ENCODE measurements at regions not wholly inside any gene's neighbourhood (a gene's known extent, or its start where the extent isn't known, plus 50 kb on each side); places are given as distances from the start of the nearest gene placed in this dataset.

GRCh38 chr2:37864217-37864616, 60.9 kb upstream of the RMDN2 start:
- no peak for TF ChIP-seq CTCF (IDR thresholded peaks at IDR 0.05; ENCODE audit: insufficient read depth, low read depth, low read length)
- H3K4me3 ChIP-seq (ENCODE audit: low read depth, low read length): no peak overlapping the region
- DNase-seq (ENCODE audit: low read depth): no peak

GRCh38 chr2:37865640-37866039, 59.4 kb upstream of the RMDN2 start:
- peak; percentile 12 for DNase-seq (ENCODE audit: low read depth)

GRCh38 chr2:37866171-37866934, 58.7 kb upstream of the RMDN2 start:
- no peak overlapping the region for H3K4me3 ChIP-seq (ENCODE audit: low read depth, low read length)
- TF ChIP-seq CTCF (IDR thresholded peaks at IDR 0.05; ENCODE audit: insufficient read depth, low read depth, low read length): no peak
- peak; percentile 56 for DNase-seq (ENCODE audit: low read depth)

More at GRCh38 chr2:37865640-37866039, 59.4 kb upstream of the RMDN2 start:
- TF ChIP-seq CTCF (IDR thresholded peaks at IDR 0.05; ENCODE audit: insufficient read depth, low read depth, low read length): no peak
- no peak overlapping the region for H3K4me3 ChIP-seq (ENCODE audit: low read depth, low read length)

GRCh38 chr2:37867166-37867565, 57.9 kb upstream of the RMDN2 start:
- no peak overlapping the region for H3K4me3 ChIP-seq (ENCODE audit: low read depth, low read length)
- no peak for DNase-seq (ENCODE audit: low read depth)
- TF ChIP-seq CTCF (IDR thresholded peaks at IDR 0.05; ENCODE audit: insufficient read depth, low read depth, low read length): no peak

GRCh38 chr2:37868866-37869265, 56.2 kb upstream of the RMDN2 start:
- H3K4me3 ChIP-seq (ENCODE audit: low read depth, low read length): no peak overlapping the region
- DNase-seq (ENCODE audit: low read depth): no peak
- no peak for TF ChIP-seq CTCF (IDR thresholded peaks at IDR 0.05; ENCODE audit: insufficient read depth, low read depth, low read length)

- no peak for TF ChIP-seq CTCF (IDR thresholded peaks at IDR 0.05; ENCODE audit: insufficient read depth, low read depth, low read length)
- DNase-seq (ENCODE audit: low read depth): no peak
- H3K4me3 ChIP-seq (ENCODE audit: low read depth, low read length): no peak overlapping the region
Measured at GRCh38 chr2:37869304-37869703, 55.8 kb upstream of the RMDN2 start.

GRCh38 chr2:37869771-37870170, 55.3 kb upstream of the RMDN2 start:
- no peak overlapping the region for H3K4me3 ChIP-seq (ENCODE audit: low read depth, low read length)
- peak; percentile 33 for DNase-seq (ENCODE audit: low read depth)
- TF ChIP-seq CTCF (IDR thresholded peaks at IDR 0.05; ENCODE audit: insufficient read depth, low read depth, low read length): no peak

Measured in fibroblast of villous mesenchyme (primary cell).